IMR-90 (cell line): ENCODE measurements at regions not wholly inside any gene's neighbourhood (a gene's known extent, or its start where the extent isn't known, plus 50 kb on each side); places are given as distances from the start of the nearest gene placed in this dataset.

Source experiments
- BHLHE40 ChIP-seq: fragments of 150-350 bp; IDR thresholded peaks from 2 replicates; pipeline ENCODE4 v1.6.1; 2016; ENCODE audit warnings: mild to moderate bottlenecking, low read depth, low read length
- CEBPB ChIP-seq: IDR thresholded peaks from 2 replicates; pipeline ENCODE4 v1.6.1; 2012; ENCODE audit warnings: low read depth, low read length, improper control_type of control experiment
- MAFK ChIP-seq: IDR thresholded peaks from 2 replicates; pipeline ENCODE4 v1.6.1; 2012; ENCODE audit warnings: low read depth, low read length, improper control_type of control experiment
- MAZ ChIP-seq: IDR thresholded peaks from 2 replicates; pipeline ENCODE4 v1.6.1; 2012; ENCODE audit warnings: low read depth, mild to moderate bottlenecking, low read length, improper control_type of control experiment, moderate library complexity, borderline replicate concordance
- POLR2A ChIP-seq: IDR thresholded peaks from 2 replicates; pipeline ENCODE4 v1.6.1; 2012; ENCODE audit warnings: mild to moderate bottlenecking, low read depth, low read length
- RAD21 ChIP-seq: IDR thresholded peaks from 2 replicates; pipeline ENCODE4 v1.6.1; 2012; ENCODE audit warnings: low read length, improper control_type of control experiment
- RCOR1 ChIP-seq: IDR thresholded peaks from 2 replicates; pipeline ENCODE4 v1.6.1; 2012; ENCODE audit warnings: mild to moderate bottlenecking, low read length, improper control_type of control experiment; ENCODE audit not compliant: insufficient replicate concordance
- SMC3 ChIP-seq: fragments of 150-350 bp; IDR thresholded peaks from 2 replicates; pipeline ENCODE4 v1.6.1; 2016; ENCODE audit warnings: low read depth, mild to moderate bottlenecking, antibody characterized with exemption, low read length, moderate library complexity
- TF ChIP-seq, protein P1 (sequence below): conservative IDR thresholded peaks from 2 replicates; pipeline ENCODE4 v1.5.1; 2012; ENCODE audit warnings: mild to moderate bottlenecking, low read depth, low read length, improper control_type of control experiment
- TF ChIP-seq, protein P2 (sequence below): fragments of 150-350 bp; IDR thresholded peaks from 2 replicates; pipeline ENCODE4 v1.6.1; 2017; ENCODE audit warnings: mild to moderate bottlenecking, antibody characterized with exemption, low read length, low read depth
- TF ChIP-seq, protein P3 (sequence below): fragments of 150-350 bp; IDR thresholded peaks from 2 replicates; pipeline ENCODE4 v1.6.1; 2016; ENCODE audit warnings: low read depth, mild to moderate bottlenecking, low read length, moderate library complexity, borderline replicate concordance

DNA sequence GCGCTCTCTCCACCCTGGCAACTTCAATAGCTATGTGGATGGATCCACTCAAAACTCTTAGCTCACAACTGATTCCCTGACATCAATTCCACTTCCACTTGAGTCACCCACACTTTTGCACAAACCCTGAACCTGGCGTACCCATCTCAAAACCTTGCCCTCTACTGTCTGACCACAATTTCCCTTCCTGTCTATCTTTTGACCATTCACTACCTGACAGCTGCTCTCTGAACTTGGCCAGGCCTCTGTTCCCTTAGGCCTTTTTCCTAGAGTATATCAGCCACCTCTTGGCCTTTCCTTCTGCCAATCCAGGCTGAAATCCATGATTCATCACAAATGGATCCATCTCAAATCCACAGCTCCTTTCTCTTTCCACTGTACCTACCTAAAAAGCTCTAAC lies 106.0 kb downstream of the RPL27A start:
- TF ChIP-seq, protein P1, sequence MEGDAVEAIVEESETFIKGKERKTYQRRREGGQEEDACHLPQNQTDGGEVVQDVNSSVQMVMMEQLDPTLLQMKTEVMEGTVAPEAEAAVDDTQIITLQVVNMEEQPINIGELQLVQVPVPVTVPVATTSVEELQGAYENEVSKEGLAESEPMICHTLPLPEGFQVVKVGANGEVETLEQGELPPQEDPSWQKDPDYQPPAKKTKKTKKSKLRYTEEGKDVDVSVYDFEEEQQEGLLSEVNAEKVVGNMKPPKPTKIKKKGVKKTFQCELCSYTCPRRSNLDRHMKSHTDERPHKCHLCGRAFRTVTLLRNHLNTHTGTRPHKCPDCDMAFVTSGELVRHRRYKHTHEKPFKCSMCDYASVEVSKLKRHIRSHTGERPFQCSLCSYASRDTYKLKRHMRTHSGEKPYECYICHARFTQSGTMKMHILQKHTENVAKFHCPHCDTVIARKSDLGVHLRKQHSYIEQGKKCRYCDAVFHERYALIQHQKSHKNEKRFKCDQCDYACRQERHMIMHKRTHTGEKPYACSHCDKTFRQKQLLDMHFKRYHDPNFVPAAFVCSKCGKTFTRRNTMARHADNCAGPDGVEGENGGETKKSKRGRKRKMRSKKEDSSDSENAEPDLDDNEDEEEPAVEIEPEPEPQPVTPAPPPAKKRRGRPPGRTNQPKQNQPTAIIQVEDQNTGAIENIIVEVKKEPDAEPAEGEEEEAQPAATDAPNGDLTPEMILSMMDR, result no peak
- TF ChIP-seq POLR2A (no peak), RAD21 (no peak), MAFK (no peak), MAZ (no peak), CEBPB (no peak), BHLHE40 (no peak), RCOR1 (no peak), SMC3 (no peak)
- TF ChIP-seq, protein P2, sequence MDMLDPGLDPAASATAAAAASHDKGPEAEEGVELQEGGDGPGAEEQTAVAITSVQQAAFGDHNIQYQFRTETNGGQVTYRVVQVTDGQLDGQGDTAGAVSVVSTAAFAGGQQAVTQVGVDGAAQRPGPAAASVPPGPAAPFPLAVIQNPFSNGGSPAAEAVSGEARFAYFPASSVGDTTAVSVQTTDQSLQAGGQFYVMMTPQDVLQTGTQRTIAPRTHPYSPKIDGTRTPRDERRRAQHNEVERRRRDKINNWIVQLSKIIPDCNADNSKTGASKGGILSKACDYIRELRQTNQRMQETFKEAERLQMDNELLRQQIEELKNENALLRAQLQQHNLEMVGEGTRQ, result no peak
- TF ChIP-seq, protein P3, sequence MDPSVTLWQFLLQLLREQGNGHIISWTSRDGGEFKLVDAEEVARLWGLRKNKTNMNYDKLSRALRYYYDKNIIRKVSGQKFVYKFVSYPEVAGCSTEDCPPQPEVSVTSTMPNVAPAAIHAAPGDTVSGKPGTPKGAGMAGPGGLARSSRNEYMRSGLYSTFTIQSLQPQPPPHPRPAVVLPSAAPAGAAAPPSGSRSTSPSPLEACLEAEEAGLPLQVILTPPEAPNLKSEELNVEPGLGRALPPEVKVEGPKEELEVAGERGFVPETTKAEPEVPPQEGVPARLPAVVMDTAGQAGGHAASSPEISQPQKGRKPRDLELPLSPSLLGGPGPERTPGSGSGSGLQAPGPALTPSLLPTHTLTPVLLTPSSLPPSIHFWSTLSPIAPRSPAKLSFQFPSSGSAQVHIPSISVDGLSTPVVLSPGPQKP, result no peak
